Panc1 (cell line): ENCODE measurements at regions not wholly inside any gene's neighbourhood (a gene's known extent, or its start where the extent isn't known, plus 50 kb on each side); places are given as distances from the start of the nearest gene placed in this dataset.

Experiments
- ATAC-seq: fragments of 200-7000 bp; cut with Tn5 transposase; 2 replicates; pipeline ENCODE4 v1.9.1; 2020; ENCODE audit warnings: mild to moderate bottlenecking, moderate library complexity
- BruUV-seq: library from RNA; stranded (reverse); fragments of 400-500 nt; replicated peaks from 2 replicates; lab custom pipeline; 2021; lab: Mats Ljungman, UMichigan
- CTCF ChIA-PET: fragments of 300-600 bp; sonication (Branson Sonifier 250); formaldehyde crosslinking; loops from one replicate; lab custom pipeline; 2022; ENCODE audit warnings: antibody characterized with exemption; lab: Charles Lee
- POLR2A ChIA-PET: fragments of 300-600 bp; sonication (Branson Sonifier 250); formaldehyde crosslinking; loops from one replicate; lab custom pipeline; 2022; ENCODE audit warnings: antibody characterized with exemption; lab: Charles Lee
- DNase-seq: peaks from one replicate; pipeline ENCODE4 v3.0.0-alpha.2; 2010; ENCODE audit warnings: low read depth, low spot score
- H3K27ac ChIP-seq: 2 replicates; pipeline ENCODE4 v1.5.1; 2011; ENCODE audit warnings: mild to moderate bottlenecking, low read length, inconsistent platforms
- H3K27me3 ChIP-seq: fragments of 200-500 bp; sonication (Bioruptor generic); 2 replicates; pipeline ENCODE4 v1.6.0; 2014; ENCODE audit warnings: low read length, inconsistent platforms; ENCODE audit not compliant: control insufficient read depth, insufficient read depth
- H3K36me3 ChIP-seq: fragments of 200-500 bp; sonication (Bioruptor generic); 2 replicates; pipeline ENCODE4 v1.5.1; 2014; ENCODE audit warnings: inconsistent platforms, mild to moderate bottlenecking, low read length, moderate library complexity; ENCODE audit not compliant: control insufficient read depth, insufficient read depth
- H3K4me1 ChIP-seq: 2 replicates; pipeline ENCODE4 v1.5.1; 2011; ENCODE audit warnings: inconsistent platforms, mild to moderate bottlenecking, low read length, moderate library complexity; ENCODE audit not compliant: control insufficient read depth, insufficient read depth
- H3K4me3 ChIP-seq, 2 experiments: 2 replicates each; pipeline ENCODE4 v1.5.1; 2011 to 2012; ENCODE audit warnings: low read depth in 2 of 2, low read length in 2 of 2, mild to moderate bottlenecking in 2 of 2, inconsistent platforms in 1 of 2, moderate library complexity in 1 of 2
- H3K9me3 ChIP-seq: fragments of 200-500 bp; sonication (Bioruptor generic); 2 replicates; pipeline ENCODE4 v1.5.1; 2014; ENCODE audit warnings: low read depth, mild to moderate bottlenecking, inconsistent platforms, low read length, moderate library complexity; ENCODE audit not compliant: control insufficient read depth, insufficient read depth
- CTCF ChIP-seq: fragments of 450-650 bp; IDR thresholded peaks from 2 replicates; pipeline ENCODE4 v1.5.1; 2017; ENCODE audit warnings: mild to moderate bottlenecking
- POLR2AphosphoS5 ChIP-seq: IDR thresholded peaks from 2 replicates; pipeline ENCODE4 v1.6.1; 2012; ENCODE audit warnings: mild to moderate bottlenecking, low read depth, low read length, moderate library complexity
- REST ChIP-seq, 2 experiments: IDR thresholded peaks; 2 replicates each; pipeline ENCODE4 v1.6.1; 2011 to 2012; ENCODE audit warnings: low read depth in 2 of 2, control low read depth in 1 of 2, low read length in 1 of 2, mild to moderate bottlenecking in 1 of 2, moderate library complexity in 1 of 2; ENCODE audit not compliant: insufficient read depth in 1 of 2
- SIN3A ChIP-seq: IDR thresholded peaks from 2 replicates; pipeline ENCODE4 v1.6.1; 2012; ENCODE audit warnings: low read depth, mild to moderate bottlenecking, low read length, moderate library complexity, borderline replicate concordance; ENCODE audit not compliant: insufficient read depth
- TCF7L2 ChIP-seq: IDR thresholded peaks from 2 replicates; pipeline ENCODE4 v1.6.1; 2011; ENCODE audit warnings: mild to moderate bottlenecking, low read depth, low read length, inconsistent platforms
- in situ Hi-C: cut with HindIII; loops from 2 replicates; pipeline ENCODE4 v1.10.0; 2016; ENCODE audit warnings: low sequenced_read_pairs, low pct_unique_long_range_greater_than_20kb
- intact Hi-C: fragments of 100-400 bp; cut with micrococcal nuclease; formaldehyde crosslinking; loops from one replicate; pipeline ENCODE4 v1.10.0; 2022; ENCODE audit not compliant: unreplicated experiment

GRCh38 chr1:186747661-186748060, 67.4 kb upstream of the PTGS2 start:
- DNase-seq = no peak
- no peaks in the 10 kb centered on the region for H3K27me3 ChIP-seq
- intact Hi-C loops = no loop called here
- ChIA-PET CTCF (no interaction called here), POLR2A (no interaction called here)
- TF ChIP-seq POLR2AphosphoS5 = no peak
- in situ Hi-C loops = no loop called here
- ATAC-seq = no peak
- H3K4me1 ChIP-seq = no peaks in the 10 kb centered on the region
- no TSS peak for BruUV-seq
- H3K36me3 ChIP-seq = no peaks in the 10 kb centered on the region
- H3K27ac ChIP-seq = no peak overlapping the region
- H3K4me3 ChIP-seq = no peak overlapping the region
- no peaks in the 10 kb centered on the region for H3K9me3 ChIP-seq

- no peak overlapping the region for H3K4me3 ChIP-seq
- CTCF ChIA-PET = no interaction called here
- intact Hi-C loops (no loop called here), in situ Hi-C loops (no loop called here)
- H3K9me3 ChIP-seq = no peaks in the 10 kb centered on the region
- DNase-seq (no peak), ATAC-seq (no peak)
- H3K36me3 ChIP-seq = no peaks in the 10 kb centered on the region
- TF ChIP-seq CTCF (no peak), SIN3A (no peak), REST (IDR thresholded peaks at IDR 0.05; ENCODE audit: insufficient read depth in 1 of 2, low read depth in 2 of 2, low read length in 1 of 2) (no peak), POLR2AphosphoS5 (no peak), TCF7L2 (no peak)
- BruUV-seq = no TSS peak
- POLR2A ChIA-PET = no interaction called here
- H3K27ac ChIP-seq = no peak overlapping the region
- no peaks in the 10 kb centered on the region for H3K4me1 ChIP-seq
- H3K27me3 ChIP-seq = no peaks in the 10 kb centered on the region
Measured at GRCh38 chr1:186745531-186746146, 65.4 kb upstream of the PTGS2 start.

- ChIA-PET POLR2A (no interaction called here), CTCF (no interaction called here)
- no TSS peak for BruUV-seq
- no peaks in the 10 kb centered on the region for H3K9me3 ChIP-seq
- ATAC-seq = no peak
- in situ Hi-C loops (no loop called here), intact Hi-C loops (no loop called here)
- TF ChIP-seq CTCF (no peak), REST (IDR thresholded peaks at IDR 0.05; ENCODE audit: insufficient read depth in 1 of 2, low read depth in 2 of 2, low read length in 1 of 2) (no peak), POLR2AphosphoS5 (no peak), SIN3A (no peak), TCF7L2 (no peak)
- no peaks in the 10 kb centered on the region for H3K36me3 ChIP-seq
- H3K27me3 ChIP-seq = no peaks in the 10 kb centered on the region
- no peak overlapping the region for H3K27ac ChIP-seq
- H3K4me1 ChIP-seq = no peaks in the 10 kb centered on the region
- no peak overlapping the region for H3K4me3 ChIP-seq
- DNase-seq = no peak
Measured at GRCh38 chr1:186741640-186742039, 61.4 kb upstream of the PTGS2 start.
